CD1c-positive myeloid dendritic cell (primary cell): ENCODE measurements at regions not wholly inside any gene's neighbourhood (a gene's known extent, or its start where the extent isn't known, plus 50 kb on each side); places are given as distances from the start of the nearest gene placed in this dataset.

Experiments used
- DNase-seq: peaks from one replicate; pipeline ENCODE4 v3.0.0-alpha.2; 2016; ENCODE audit errors: extremely low spot score

- DNase-seq = no peak
Measured at GRCh38 chr1:55585402-55585792, 370.2 kb upstream of the USP24 start.

GRCh38 chr1:55584526-55585401 is 369.6 kb upstream of the USP24 start:
- DNase-seq = no peak

GRCh38 chr1:55582084-55582483 is 366.9 kb upstream of the USP24 start:
- DNase-seq = no peak

GRCh38 chr1:55580845-55581332 is 365.7 kb upstream of the USP24 start:
- no peak for DNase-seq

- no peak for DNase-seq
Measured at GRCh38 chr1:55579332-55580001, 364.3 kb upstream of the USP24 start.

GRCh38 chr1:55578646-55579045 is 363.5 kb upstream of the USP24 start:
- no peak for DNase-seq

- DNase-seq = no peak
Measured at GRCh38 chr1:55575571-55576279, 360.6 kb upstream of the USP24 start.

GRCh38 chr1:55574691-55575225 is 359.6 kb upstream of the USP24 start:
- no peak for DNase-seq

- no peak for DNase-seq
Measured at GRCh38 chr1:55572878-55573734, 357.9 kb upstream of the USP24 start.

- no peak for DNase-seq
Measured at GRCh38 chr1:55571767-55572166, 356.6 kb upstream of the USP24 start.

- no peak for DNase-seq
Measured at GRCh38 chr1:55569417-55569816, 354.3 kb upstream of the USP24 start.

- no peak for DNase-seq
Measured at GRCh38 chr1:55568732-55569131, 353.6 kb upstream of the USP24 start.

- no peak for DNase-seq
Measured at GRCh38 chr1:55560266-55560665, 345.1 kb upstream of the USP24 start.

- no peak for DNase-seq
Measured at GRCh38 chr1:55559842-55560241, 344.7 kb upstream of the USP24 start.

- no peak for DNase-seq
Measured at GRCh38 chr1:55559161-55559611, 344.0 kb upstream of the USP24 start.

- no peak for DNase-seq
Measured at GRCh38 chr1:55558515-55558914, 343.4 kb upstream of the USP24 start.

GRCh38 chr1:55555956-55556725 is 341.0 kb upstream of the USP24 start:
- DNase-seq = no peak

- no peak for DNase-seq
Measured at GRCh38 chr1:55554611-55555010, 339.4 kb upstream of the USP24 start.

GRCh38 chr1:55552636-55553035 is 337.5 kb upstream of the USP24 start:
- no peak for DNase-seq

- DNase-seq = no peak
Measured at GRCh38 chr1:55547405-55547804, 332.2 kb upstream of the USP24 start.
